SK-N-MC (cell line): ENCODE measurements at regions not wholly inside any gene's neighbourhood (a gene's known extent, or its start where the extent isn't known, plus 50 kb on each side); places are given as distances from the start of the nearest gene placed in this dataset.

Experiments used
- EZH2 ChIP-seq: fragments of 200-600 bp; sonication (generic); IDR thresholded peaks from one replicate; pipeline ENCODE4 v1.6.1; 2017; ENCODE audit warnings: antibody characterized with exemption
- FOXP2 ChIP-seq: optimal IDR thresholded peaks from 2 replicates; pipeline ENCODE3; 2011; ENCODE audit warnings: mild to moderate bottlenecking, moderate library complexity; ENCODE audit not compliant: insufficient read depth; ENCODE audit errors: extremely low read length, control extremely low read depth

DNA sequence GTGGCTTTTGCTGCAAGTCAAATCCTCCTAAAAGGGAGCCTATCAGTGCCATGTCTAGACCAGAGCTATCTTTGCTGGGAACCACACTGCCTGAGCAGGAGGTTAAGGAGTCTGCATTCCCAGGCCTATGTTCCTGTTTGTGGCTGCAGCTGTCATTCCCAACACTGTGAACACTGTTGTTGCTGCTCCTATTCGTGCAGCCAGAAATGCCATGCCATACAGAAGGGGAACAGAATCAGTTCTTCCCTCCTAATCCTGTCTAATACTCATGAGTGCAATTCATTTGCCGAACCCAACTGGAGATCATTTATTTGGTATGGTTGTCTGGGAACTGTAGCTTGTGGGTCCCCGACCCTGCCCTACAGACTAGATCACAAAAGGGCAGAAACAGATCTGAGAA, 406.5 kb upstream of the GJE1 start:
- TF ChIP-seq EZH2 (no peak), FOXP2 (no peak)
